ENCODE measurements at regions not wholly inside any gene's neighbourhood (a gene's known extent, or its start where the extent isn't known, plus 50 kb on each side); places are given as distances from the start of the nearest gene placed in this dataset.

DNA sequence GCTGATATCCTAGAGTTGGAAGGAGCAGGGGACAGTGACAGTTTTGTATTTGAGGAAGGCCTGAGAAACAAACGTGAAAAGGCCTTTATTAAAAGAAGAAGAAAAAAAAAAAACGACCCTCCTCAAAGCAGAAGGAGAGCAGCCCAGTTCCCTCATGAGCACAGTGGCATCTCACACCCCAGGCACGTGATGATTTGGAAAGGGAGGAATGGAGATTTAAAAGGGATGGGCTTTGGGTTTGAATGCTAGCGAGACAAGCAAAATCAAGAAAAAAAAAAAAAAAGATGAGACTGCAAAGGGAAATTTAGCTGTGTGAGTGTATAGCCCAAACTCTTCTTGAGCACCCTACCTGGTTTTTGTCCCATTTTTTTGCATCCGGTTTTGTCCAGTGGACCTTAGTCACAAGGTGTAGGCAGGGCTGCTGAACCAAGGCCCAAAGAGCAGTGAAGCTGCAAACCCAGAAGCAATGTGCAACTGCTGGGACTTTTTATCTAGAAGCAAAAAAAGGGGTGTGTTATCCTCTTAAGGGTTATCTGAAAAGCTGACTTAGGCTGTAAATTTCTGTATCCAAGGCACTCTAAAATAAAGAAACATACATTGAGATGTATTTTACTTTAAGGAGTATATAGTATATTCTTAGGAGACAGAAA lies 54.5 kb upstream of the RREB1 start:
- TF ChIP-seq ZBTB7A (tag by site-specific recombination; IDR thresholded peaks at IDR 0.05; ENCODE audit: low read depth), result no peak
- TF ChIP-seq SALL2 (tag by site-specific recombination; IDR thresholded peaks at IDR 0.05; ENCODE audit: borderline replicate concordance), result no peak
- TF ChIP-seq, protein P1, sequence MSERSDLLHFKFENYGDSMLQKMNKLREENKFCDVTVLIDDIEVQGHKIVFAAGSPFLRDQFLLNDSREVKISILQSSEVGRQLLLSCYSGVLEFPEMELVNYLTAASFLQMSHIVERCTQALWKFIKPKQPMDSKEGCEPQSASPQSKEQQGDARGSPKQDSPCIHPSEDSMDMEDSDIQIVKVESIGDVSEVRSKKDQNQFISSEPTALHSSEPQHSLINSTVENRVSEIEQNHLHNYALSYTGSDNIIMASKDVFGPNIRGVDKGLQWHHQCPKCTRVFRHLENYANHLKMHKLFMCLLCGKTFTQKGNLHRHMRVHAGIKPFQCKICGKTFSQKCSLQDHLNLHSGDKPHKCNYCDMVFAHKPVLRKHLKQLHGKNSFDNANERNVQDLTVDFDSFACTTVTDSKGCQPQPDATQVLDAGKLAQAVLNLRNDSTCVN (tag by site-specific recombination; optimal IDR thresholded peaks at IDR 0.05), result no peak
- TF ChIP-seq, protein P2, sequence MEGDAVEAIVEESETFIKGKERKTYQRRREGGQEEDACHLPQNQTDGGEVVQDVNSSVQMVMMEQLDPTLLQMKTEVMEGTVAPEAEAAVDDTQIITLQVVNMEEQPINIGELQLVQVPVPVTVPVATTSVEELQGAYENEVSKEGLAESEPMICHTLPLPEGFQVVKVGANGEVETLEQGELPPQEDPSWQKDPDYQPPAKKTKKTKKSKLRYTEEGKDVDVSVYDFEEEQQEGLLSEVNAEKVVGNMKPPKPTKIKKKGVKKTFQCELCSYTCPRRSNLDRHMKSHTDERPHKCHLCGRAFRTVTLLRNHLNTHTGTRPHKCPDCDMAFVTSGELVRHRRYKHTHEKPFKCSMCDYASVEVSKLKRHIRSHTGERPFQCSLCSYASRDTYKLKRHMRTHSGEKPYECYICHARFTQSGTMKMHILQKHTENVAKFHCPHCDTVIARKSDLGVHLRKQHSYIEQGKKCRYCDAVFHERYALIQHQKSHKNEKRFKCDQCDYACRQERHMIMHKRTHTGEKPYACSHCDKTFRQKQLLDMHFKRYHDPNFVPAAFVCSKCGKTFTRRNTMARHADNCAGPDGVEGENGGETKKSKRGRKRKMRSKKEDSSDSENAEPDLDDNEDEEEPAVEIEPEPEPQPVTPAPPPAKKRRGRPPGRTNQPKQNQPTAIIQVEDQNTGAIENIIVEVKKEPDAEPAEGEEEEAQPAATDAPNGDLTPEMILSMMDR (tag by site-specific recombination; IDR thresholded peaks at IDR 0.05), result no peak
- no peak for TF ChIP-seq ZNF133 (tag by site-specific recombination; IDR thresholded peaks at IDR 0.05)
- no peak for TF ChIP-seq BCL11A (tag by site-specific recombination; IDR thresholded peaks at IDR 0.05; ENCODE audit: low read depth)
- no peak for TF ChIP-seq ZBTB8A (tag by site-specific recombination; IDR thresholded peaks at IDR 0.05)
- TF ChIP-seq ZNF792 (tag by site-specific recombination; IDR thresholded peaks at IDR 0.05), result no peak
- TF ChIP-seq, protein P3, sequence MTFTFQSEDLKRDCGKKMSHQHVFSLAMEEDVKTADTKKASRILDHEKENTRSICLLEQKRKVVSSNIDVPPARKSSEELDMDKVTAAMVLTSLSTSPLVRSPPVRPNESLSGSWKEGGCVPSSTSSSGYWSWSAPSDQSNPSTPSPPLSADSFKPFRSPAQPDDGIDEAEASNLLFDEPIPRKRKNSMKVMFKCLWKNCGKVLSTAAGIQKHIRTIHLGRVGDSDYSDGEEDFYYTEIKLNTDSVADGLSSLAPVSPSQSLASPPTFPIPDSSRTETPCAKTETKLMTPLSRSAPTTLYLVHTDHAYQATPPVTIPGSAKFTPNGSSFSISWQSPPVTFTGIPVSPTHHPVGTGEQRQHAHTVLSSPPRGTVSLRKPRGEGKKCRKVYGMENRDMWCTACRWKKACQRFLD (tag by site-specific recombination; IDR thresholded peaks at IDR 0.05), result no peak

All from HEK293 (cell line).